Thoracic aorta (tissue), 2 donors: ENCODE measurements at regions not wholly inside any gene's neighbourhood (a gene's known extent, or its start where the extent isn't known, plus 50 kb on each side); places are given as distances from the start of the nearest gene placed in this dataset.

Experiments used
- ATAC-seq: fragments of 150-250 bp; one replicate; pipeline ENCODE4 v1.8.0; 2017; ENCODE audit warnings: low read depth; ENCODE audit not compliant: insufficient number of reproducible peaks, low FRiP score
- DNase-seq: peaks from one replicate; pipeline ENCODE4 v3.0.0-alpha.2; 2020; ENCODE audit warnings: low spot score
- H3K27ac ChIP-seq, 2 donors: fragments of 200-600 bp; sonication (generic); 1 replicate in 1 of 2; 2 replicates in 1 of 2; pipeline ENCODE4 v1.5.1; 2016; ENCODE audit warnings: mild to moderate bottlenecking in 2 of 2, moderate library complexity in 2 of 2
- H3K27me3 ChIP-seq: fragments of 200-600 bp; sonication (generic); replicated peaks from 2 replicates; pipeline ENCODE4 v1.6.0; 2016; ENCODE audit warnings: mild to moderate bottlenecking; ENCODE audit not compliant: insufficient read depth
- H3K36me3 ChIP-seq: fragments of 200-600 bp; sonication (generic); one replicate; pipeline ENCODE4 v1.5.1; 2016
- H3K4me1 ChIP-seq, 2 donors: fragments of 200-600 bp; sonication (generic); 1 replicate in 1 of 2; 2 replicates in 1 of 2; pipeline versions ENCODE4 v1.5.1 to v1.6.0; 2016; ENCODE audit warnings: low read depth in 2 of 2, mild to moderate bottlenecking in 1 of 2; ENCODE audit not compliant: control insufficient read depth in 1 of 2
- H3K4me3 ChIP-seq: fragments of 200-600 bp; sonication (generic); 2 replicates; pipeline ENCODE4 v1.5.1; 2016; ENCODE audit warnings: mild to moderate bottlenecking
- H3K9me3 ChIP-seq: fragments of 200-600 bp; sonication (generic); 2 replicates; pipeline ENCODE4 v1.5.1; 2016
- CTCF ChIP-seq: fragments of 200-600 bp; sonication (generic); IDR thresholded peaks from one replicate; pipeline ENCODE4 v1.5.1; 2019; ENCODE audit warnings: antibody characterized with exemption

GRCh38 chr2:731711-732110, 54.5 kb upstream of the TMEM18 start:
- no peaks in the 10 kb centered on the region for H3K9me3 ChIP-seq
- no peaks in the 10 kb centered on the region for H3K36me3 ChIP-seq
- ATAC-seq: no peak
- H3K27me3 ChIP-seq: no peaks in the 10 kb centered on the region
- no peaks in the 10 kb centered on the region for H3K4me1 ChIP-seq
- H3K27ac ChIP-seq: no peak overlapping the region
- H3K4me3 ChIP-seq: no peak overlapping the region
- no peak for TF ChIP-seq CTCF
- no peak for DNase-seq

- H3K9me3 ChIP-seq: no peaks in the 10 kb centered on the region
- H3K4me1 ChIP-seq: no peaks in the 10 kb centered on the region
- DNase-seq (no peak), ATAC-seq (no peak)
- TF ChIP-seq CTCF: no peak
- H3K27me3 ChIP-seq: no peaks in the 10 kb centered on the region
- H3K4me3 ChIP-seq: no peak overlapping the region
- H3K36me3 ChIP-seq: no peaks in the 10 kb centered on the region
- H3K27ac ChIP-seq: no peak overlapping the region
Observed at GRCh38 chr2:729376-729861, 52.2 kb upstream of the TMEM18 start.

DNA sequence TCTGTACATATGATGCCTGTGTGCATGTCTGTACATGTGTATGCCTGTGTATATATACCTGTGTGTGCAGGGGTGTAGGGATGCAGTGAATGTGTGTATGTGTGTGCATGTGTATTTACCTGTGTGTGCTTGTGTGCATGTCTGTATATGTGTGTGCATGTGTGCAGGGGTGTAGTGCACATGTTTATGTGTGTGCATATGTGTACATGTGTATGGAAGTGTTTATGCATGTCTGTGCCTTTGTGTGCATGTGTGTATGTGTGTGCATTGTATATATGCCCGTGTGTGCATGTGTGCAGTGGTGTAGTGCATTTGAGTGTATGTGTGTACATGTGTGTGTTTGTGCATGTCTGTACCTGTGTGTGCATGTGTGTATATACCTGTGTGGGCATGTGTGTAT, 51.0 kb upstream of the TMEM18 start:
- Histone ChIP-seq H3K4me1 (no peaks in the 10 kb centered on the region), H3K9me3 (no peaks in the 10 kb centered on the region), H3K27me3 (no peaks in the 10 kb centered on the region), H3K36me3 (no peaks in the 10 kb centered on the region), H3K27ac (no peak overlapping the region), H3K4me3 (no peak overlapping the region)
- ATAC-seq (no peak), DNase-seq (no peak)
- no peak for TF ChIP-seq CTCF

DNA sequence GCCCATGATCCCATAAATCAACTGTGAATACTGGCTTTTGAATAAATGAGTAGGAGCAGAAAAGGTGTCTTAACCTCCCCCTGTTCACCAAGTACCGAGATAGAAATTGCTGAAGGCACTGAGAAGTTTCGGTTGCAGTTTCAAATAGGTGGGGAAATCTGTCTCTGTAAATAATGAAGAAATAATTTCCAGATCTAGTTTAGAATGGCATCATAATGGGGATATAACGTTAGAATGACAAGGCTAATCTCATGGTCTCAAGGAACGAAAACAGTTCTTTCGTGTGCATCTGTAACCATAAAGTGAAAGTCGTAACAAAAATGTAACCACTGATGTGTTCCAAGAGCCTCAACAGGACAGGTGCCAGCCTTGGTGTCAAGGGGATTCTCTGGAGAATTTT, 49.9 kb upstream of the TMEM18 start:
- no peak overlapping the region for H3K27ac ChIP-seq
- H3K4me3 ChIP-seq: no peak overlapping the region
- TF ChIP-seq CTCF: no peak
- H3K36me3 ChIP-seq: no peaks in the 10 kb centered on the region
- no peaks in the 10 kb centered on the region for H3K9me3 ChIP-seq
- H3K27me3 ChIP-seq: no peaks in the 10 kb centered on the region
- ATAC-seq: no peak
- DNase-seq: no peak
- no peaks in the 10 kb centered on the region for H3K4me1 ChIP-seq
